Lung microvascular endothelial cell (primary cell): ENCODE measurements at regions not wholly inside any gene's neighbourhood (a gene's known extent, or its start where the extent isn't known, plus 50 kb on each side); places are given as distances from the start of the nearest gene placed in this dataset.

Experiments
- DNase-seq, 2 donors: peaks; one replicate each; pipeline versions ENCODE4 v3.0.0 to v3.0.0-alpha.2; 2010; ENCODE audit warnings: low read depth in 2 of 2

- no peak for DNase-seq
These were observed 50.2 kb upstream of the FSTL4 start for GRCh38 chr5:133662578-133662977.
